HL-60 (cell line): ENCODE measurements at regions not wholly inside any gene's neighbourhood (a gene's known extent, or its start where the extent isn't known, plus 50 kb on each side); places are given as distances from the start of the nearest gene placed in this dataset.

Source experiments
- DNase-seq, 2 experiments: peaks; one replicate each; pipeline ENCODE4 v3.0.0-alpha.2; 2010 to 2020; ENCODE audit warnings: low read depth in 1 of 2, low spot score in 1 of 2
- H3K27ac ChIP-seq: fragments of 250-450 bp; sonication (Bioruptor Pico); replicated peaks from 2 replicates; pipeline ENCODE4 v1.5.1; 2020; ENCODE audit warnings: mild to moderate bottlenecking, moderate library complexity
- H3K27me3 ChIP-seq: fragments of 250-450 bp; sonication (Bioruptor Pico); 2 replicates; pipeline ENCODE4 v1.5.1; 2021; ENCODE audit warnings: mild to moderate bottlenecking, moderate library complexity; ENCODE audit not compliant: insufficient read depth, poor library complexity, severe bottlenecking
- H3K4me3 ChIP-seq: replicated peaks from 2 replicates; pipeline ENCODE4 v1.5.1; 2011; ENCODE audit warnings: mild to moderate bottlenecking, control low read depth, low read length; ENCODE audit not compliant: insufficient read depth
- GABPA ChIP-seq: IDR thresholded peaks from 2 replicates; pipeline ENCODE4 v1.6.1; 2012; ENCODE audit warnings: low read depth
- POLR2AphosphoS5 ChIP-seq: IDR thresholded peaks from 2 replicates; pipeline ENCODE4 v1.6.1; 2012; ENCODE audit warnings: low read depth
- SPI1 ChIP-seq: IDR thresholded peaks from 2 replicates; pipeline ENCODE4 v1.6.1; 2012; ENCODE audit warnings: low read depth, mild to moderate bottlenecking, borderline replicate concordance
- TF ChIP-seq, protein P1 (sequence below): IDR thresholded peaks from 2 replicates; pipeline ENCODE4 v1.6.1; 2012; ENCODE audit warnings: low read depth; ENCODE audit not compliant: insufficient replicate concordance
- TF ChIP-seq, protein P2 (sequence below): IDR thresholded peaks from one replicate; pipeline ENCODE4 v1.5.1; 2011; ENCODE audit warnings: low read length, control low read depth, inconsistent platforms; ENCODE audit not compliant: insufficient read depth

DNA sequence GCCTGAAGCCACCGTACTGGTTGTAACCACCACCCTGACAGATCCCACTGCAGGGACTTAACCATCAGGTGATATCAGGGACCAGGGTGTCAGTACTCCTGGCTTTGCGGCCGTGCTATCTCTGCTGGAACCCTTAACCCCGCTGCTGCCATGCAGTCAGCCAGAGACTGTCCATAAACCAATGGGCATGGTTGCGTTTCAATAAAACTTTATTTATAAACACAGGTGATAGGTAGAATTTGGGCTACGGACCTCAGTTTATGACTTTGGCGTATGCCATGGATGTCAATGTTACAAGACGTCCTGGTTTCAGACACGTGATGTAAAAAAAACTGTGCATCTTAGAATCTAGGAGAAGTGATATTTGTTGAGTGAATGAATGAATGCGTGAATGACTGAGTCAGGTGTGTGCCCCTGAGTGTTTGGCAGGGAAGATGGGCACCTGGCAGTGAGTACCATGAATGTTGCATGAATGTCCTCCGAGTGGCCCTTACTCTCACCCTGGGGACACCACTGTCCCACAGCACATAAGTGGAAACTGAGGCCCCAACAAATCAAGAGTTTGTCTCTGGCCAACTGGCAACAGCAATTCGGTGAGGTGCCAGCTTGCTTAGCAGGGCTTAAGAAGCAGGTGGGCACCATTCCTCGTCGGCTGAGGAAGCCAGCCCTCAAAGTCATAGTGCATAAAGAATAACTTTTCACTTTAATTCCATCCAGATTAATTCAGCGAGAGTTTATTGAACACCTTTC is 64.0 kb upstream of the APCDD1L start:
- Histone ChIP-seq H3K27me3 (no peaks in the 10 kb centered on the region), H3K4me3 (no peak overlapping the region), H3K27ac (no peak overlapping the region)
- DNase-seq = no peak
- TF ChIP-seq POLR2AphosphoS5 (no peak), SPI1 (no peak), GABPA (no peak)
- TF ChIP-seq, protein P1, sequence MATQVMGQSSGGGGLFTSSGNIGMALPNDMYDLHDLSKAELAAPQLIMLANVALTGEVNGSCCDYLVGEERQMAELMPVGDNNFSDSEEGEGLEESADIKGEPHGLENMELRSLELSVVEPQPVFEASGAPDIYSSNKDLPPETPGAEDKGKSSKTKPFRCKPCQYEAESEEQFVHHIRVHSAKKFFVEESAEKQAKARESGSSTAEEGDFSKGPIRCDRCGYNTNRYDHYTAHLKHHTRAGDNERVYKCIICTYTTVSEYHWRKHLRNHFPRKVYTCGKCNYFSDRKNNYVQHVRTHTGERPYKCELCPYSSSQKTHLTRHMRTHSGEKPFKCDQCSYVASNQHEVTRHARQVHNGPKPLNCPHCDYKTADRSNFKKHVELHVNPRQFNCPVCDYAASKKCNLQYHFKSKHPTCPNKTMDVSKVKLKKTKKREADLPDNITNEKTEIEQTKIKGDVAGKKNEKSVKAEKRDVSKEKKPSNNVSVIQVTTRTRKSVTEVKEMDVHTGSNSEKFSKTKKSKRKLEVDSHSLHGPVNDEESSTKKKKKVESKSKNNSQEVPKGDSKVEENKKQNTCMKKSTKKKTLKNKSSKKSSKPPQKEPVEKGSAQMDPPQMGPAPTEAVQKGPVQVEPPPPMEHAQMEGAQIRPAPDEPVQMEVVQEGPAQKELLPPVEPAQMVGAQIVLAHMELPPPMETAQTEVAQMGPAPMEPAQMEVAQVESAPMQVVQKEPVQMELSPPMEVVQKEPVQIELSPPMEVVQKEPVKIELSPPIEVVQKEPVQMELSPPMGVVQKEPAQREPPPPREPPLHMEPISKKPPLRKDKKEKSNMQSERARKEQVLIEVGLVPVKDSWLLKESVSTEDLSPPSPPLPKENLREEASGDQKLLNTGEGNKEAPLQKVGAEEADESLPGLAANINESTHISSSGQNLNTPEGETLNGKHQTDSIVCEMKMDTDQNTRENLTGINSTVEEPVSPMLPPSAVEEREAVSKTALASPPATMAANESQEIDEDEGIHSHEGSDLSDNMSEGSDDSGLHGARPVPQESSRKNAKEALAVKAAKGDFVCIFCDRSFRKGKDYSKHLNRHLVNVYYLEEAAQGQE = no peak
- TF ChIP-seq, protein P2, sequence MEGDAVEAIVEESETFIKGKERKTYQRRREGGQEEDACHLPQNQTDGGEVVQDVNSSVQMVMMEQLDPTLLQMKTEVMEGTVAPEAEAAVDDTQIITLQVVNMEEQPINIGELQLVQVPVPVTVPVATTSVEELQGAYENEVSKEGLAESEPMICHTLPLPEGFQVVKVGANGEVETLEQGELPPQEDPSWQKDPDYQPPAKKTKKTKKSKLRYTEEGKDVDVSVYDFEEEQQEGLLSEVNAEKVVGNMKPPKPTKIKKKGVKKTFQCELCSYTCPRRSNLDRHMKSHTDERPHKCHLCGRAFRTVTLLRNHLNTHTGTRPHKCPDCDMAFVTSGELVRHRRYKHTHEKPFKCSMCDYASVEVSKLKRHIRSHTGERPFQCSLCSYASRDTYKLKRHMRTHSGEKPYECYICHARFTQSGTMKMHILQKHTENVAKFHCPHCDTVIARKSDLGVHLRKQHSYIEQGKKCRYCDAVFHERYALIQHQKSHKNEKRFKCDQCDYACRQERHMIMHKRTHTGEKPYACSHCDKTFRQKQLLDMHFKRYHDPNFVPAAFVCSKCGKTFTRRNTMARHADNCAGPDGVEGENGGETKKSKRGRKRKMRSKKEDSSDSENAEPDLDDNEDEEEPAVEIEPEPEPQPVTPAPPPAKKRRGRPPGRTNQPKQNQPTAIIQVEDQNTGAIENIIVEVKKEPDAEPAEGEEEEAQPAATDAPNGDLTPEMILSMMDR = no peak

DNA sequence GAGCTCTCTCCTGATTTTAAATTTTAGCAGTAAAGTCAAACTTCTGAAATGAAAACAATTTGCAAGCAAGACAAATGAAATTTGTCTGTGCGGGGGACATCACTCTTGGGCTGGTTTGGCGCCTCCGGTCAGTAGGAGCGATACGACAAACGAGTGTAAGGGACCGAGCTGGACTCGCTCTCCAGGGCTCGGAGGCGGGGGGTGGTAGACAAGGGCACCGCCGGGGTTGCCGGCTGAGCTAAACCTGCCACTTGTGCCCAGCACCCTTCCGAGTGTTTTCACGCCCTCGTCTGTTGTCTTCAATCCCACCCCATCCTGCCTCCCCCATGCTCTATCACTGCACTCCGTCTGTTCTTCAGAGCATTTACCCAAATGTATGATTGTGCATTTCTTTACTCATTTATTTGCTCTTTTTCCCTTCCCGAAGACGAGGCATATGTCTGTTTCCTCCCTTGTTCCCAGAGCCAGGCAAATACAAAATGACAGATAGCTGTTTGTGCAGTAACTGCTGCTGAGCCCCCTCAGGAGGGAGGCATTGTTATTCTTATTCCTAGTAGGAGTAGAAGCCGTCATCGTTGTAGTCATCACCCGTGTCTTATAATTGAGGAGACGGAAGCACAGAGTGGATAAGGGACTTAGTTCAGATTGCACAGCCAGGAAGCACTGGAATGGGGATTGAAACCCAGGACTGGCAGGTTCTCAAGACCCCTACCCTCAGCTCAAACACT is 62.8 kb upstream of the APCDD1L start:
- TF ChIP-seq, protein P1 = no peak
- TF ChIP-seq, protein P2 = no peak
- TF ChIP-seq GABPA (no peak), SPI1 (no peak), POLR2AphosphoS5 (no peak)
- Histone ChIP-seq H3K27me3 (no peaks in the 10 kb centered on the region), H3K27ac (no peak overlapping the region), H3K4me3 (no peak overlapping the region)
- DNase-seq = no peak

DNA sequence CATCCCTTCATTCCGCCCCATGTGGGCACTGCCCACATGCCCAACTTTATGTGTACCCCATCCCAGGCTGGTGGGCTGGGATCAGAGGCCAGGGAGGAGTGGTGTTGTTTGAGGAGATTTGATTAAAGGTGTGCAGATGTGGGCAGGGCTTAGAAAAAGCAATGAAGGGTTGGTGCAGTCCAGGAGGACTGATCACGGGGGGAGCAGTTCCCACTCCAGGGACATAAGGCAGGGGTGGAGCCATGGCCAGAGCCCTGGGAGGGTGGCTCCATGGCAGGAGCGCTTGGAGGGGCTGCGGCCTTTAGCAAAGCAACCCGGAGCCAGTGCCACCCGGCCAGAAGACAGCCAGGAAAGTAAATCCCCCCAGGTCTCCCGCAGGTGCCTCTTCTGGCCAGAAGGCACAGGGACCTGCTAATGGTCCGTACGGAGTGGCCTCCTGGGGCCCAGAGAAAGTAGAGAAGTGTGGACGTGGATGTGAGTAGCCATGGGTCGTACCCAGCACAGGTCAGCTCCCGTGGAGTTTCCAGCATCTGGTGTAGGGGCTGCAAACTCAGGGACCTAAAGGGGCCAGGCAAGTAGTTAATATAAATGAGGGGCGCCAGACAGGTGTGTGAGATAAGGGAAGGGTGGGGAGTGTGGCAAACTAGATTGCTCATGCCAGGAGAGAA is 62.1 kb upstream of the APCDD1L start:
- no peak overlapping the region for H3K27ac ChIP-seq
- H3K4me3 ChIP-seq = no peak overlapping the region
- H3K27me3 ChIP-seq = no peaks in the 10 kb centered on the region
- TF ChIP-seq SPI1 (no peak), POLR2AphosphoS5 (no peak), GABPA (no peak)
- TF ChIP-seq, protein P2 = no peak
- TF ChIP-seq, protein P1 = no peak
- DNase-seq = no peak
